GM18499 (cell line): ENCODE measurements at regions not wholly inside any gene's neighbourhood (a gene's known extent, or its start where the extent isn't known, plus 50 kb on each side); places are given as distances from the start of the nearest gene placed in this dataset.
A peak's percentile ranks its signal among the peaks of the same experiment; 100 is the strongest.

Experiments used
- ATAC-seq: cut with Tn5 transposase; IDR thresholded peaks from one replicate; pipeline ENCODE4 v1.9.1; 2021; ENCODE audit warnings: moderate number of reproducible peaks; ENCODE audit not compliant: insufficient read depth, unreplicated experiment

DNA sequence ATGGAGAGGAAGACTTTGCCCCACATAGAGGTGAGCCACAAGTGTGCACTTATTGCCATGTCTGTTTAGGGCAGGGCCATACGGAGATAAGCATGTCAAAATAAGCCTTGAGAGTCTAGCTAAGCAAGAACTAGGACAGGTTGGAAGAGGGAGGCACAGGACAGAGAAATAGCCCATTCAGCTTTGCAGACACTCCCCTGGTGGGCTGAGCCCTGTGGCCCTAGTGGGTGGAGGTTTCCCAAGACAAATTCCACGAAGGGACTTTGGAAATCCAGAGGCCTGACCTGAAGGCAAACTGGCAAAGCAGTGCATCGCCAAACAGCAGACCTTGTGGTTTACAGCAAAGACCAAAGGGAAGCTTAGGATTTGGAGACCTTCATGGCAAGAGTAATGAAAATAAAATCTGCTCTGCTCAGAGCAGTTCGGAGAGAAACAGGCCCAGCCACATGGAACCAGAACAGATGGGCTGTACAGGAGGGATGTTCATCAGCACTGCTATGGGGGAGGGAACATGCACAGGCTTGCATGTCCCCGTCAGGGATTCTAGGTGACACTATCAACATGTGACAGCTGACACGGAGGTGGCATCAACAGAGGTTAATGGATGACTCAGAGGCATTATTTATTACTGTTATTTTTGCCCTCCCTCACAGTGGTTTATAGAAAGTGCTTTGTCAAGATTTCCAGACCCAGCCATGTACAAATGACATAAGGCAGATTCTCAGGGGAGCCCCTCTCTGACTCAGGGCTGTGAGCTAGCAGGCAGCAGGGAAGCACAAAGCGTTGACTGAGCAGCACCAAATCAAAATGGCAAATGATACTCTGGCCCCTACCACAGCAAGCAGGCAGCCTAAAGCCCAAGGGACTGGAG lies 90.1 kb upstream of the IRF2BP2 start:
- peak; percentile 64 for ATAC-seq

DNA sequence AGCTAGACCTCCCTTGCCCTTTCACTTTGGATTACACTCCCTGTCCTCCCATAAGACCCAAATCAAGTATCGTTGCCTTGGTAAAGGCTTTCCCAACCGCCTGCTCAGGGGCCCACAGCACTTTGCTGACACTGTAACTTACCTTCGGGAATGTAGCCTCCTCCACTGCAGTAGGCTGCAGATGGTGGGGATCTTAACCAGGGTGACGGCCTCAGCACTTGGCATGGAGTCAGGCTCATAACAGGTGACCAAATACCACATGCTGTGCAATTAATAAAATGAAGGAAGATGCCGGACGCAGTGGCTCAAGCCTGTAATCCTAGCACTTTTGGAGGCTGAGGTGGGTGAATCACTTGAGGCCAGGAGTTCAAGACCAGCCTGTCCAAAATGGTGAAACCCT lies 88.7 kb upstream of the IRF2BP2 start:
- no peak for ATAC-seq

DNA sequence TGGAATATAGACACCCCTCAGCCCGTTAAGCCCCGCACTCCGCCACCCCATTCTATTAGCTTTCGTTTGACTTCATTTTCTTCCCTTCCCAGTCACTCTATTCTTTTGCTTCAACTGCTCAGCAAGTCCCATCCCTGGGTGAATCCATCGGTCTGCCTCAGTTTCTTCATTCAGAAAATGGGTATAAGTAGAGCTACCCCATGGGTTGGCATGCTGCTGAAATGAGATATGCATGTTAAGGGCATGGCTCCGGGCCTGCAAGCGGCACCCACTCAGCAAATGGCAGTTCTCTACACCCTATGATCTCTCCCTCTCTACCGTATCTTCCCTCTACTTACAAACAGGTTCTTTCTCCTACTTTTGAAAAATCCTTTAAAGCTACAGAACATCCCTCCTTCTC lies 87.8 kb upstream of the IRF2BP2 start:
- no peak for ATAC-seq

- no peak for ATAC-seq
Measured at GRCh38 chr1:234697015-234697414, 87.0 kb upstream of the IRF2BP2 start.

- ATAC-seq = no peak
Measured at GRCh38 chr1:234696148-234696576, 86.2 kb upstream of the IRF2BP2 start.

DNA sequence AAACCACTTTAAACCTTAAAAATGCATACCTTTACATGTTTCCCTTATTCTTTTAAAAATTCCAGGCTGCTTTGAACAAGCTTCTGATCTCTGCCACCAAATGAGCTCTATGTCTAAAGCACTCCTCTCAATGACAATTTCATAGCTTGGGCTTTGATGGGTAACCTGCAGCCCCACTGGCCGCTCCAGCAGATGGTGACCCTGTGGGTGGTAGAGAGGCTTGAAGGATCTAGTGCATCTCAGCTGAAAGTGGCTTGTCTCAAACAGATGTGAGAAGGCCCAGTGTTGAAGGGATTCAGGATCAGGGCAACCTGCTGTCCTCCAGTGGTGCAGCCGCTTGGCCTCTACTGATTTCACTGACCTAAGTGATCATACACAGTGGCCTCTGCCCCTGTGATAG lies 84.7 kb upstream of the IRF2BP2 start:
- no peak for ATAC-seq

DNA sequence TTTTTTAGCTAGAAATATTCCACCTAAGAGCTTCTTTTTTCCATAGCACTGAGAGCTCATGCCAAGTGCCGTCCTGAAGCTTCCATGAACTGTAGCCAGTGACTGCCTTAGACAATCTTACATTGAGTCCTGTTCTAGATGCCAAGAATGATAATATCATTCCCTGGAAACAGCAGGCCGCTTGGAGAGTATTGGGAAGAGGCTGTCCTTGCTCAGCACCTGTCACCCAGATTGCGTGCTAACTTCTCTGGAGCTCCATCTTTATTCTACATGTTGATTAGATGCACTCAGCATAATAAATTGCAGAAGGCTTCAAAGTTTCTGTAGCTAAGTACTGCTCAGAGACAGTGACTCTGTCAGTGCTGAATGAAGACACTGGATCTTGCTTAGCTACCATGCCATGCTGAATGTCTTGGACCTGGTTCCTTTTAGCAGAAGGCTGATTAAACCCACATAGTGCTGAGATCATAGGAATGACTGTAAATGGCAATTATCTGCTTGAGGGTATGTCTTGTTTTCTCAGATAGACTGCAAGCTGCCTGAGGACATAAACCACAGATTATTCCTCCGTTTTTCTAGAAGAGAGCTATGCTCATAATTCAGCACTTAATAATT lies 83.1 kb upstream of the IRF2BP2 start:
- ATAC-seq = no peak

GRCh38 chr1:234691567-234691966 lies 81.6 kb upstream of the IRF2BP2 start:
- ATAC-seq = no peak

GRCh38 chr1:234690872-234691271 lies 80.9 kb upstream of the IRF2BP2 start:
- ATAC-seq = no peak

DNA sequence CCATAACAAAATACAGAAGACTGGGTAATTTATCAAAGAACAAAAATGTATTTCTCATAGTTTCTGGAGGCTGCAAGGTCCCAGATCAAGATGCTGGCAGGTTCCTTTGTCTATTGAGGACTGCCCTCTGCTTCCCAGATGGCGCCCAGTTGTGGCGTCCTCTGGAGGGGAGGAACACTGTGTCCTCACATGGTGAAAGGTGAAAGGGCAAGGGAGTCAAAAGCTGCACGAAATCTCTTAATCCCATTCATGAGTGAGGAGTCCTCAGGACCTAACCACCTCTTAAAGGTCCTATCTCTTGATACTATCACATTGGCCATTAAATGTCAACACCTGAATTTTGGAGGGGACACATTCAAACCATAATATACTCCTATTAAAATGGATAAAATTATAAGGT lies 79.3 kb upstream of the IRF2BP2 start:
- no peak for ATAC-seq

DNA sequence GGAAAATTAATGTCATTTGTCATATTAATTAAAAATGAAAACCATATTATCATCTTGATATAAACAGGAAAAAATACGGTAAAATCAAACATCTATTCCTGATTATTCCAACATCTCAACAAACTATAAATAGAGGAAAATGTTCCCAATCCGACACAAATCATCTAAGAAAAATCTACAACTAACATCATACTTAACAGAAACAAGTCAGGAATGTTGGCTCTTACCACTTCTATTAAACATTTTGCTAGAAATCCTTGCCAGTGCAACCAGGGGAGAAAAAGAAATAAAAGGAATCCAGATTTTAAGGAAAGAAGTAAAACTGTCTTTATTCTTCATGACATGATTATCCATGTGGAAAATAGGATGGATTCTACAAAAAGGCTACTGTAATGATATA lies 77.0 kb upstream of the IRF2BP2 start:
- ATAC-seq = no peak

- ATAC-seq = no peak
Measured at GRCh38 chr1:234686035-234686434, 76.1 kb upstream of the IRF2BP2 start.

GRCh38 chr1:234684856-234685255 lies 74.9 kb upstream of the IRF2BP2 start:
- no peak for ATAC-seq

- no peak for ATAC-seq
Measured at GRCh38 chr1:234683861-234684632, 74.1 kb upstream of the IRF2BP2 start.

- ATAC-seq = no peak
Measured at GRCh38 chr1:234683127-234683860, 73.3 kb upstream of the IRF2BP2 start.

- ATAC-seq = no peak
Measured at GRCh38 chr1:234681990-234682389, 72.0 kb upstream of the IRF2BP2 start.

GRCh38 chr1:234681065-234681464 lies 71.1 kb upstream of the IRF2BP2 start:
- no peak for ATAC-seq

GRCh38 chr1:234680331-234680904 lies 70.4 kb upstream of the IRF2BP2 start:
- ATAC-seq = no peak

- peak; percentile 53 for ATAC-seq
Measured at GRCh38 chr1:234676103-234676594, 66.2 kb upstream of the IRF2BP2 start.

DNA sequence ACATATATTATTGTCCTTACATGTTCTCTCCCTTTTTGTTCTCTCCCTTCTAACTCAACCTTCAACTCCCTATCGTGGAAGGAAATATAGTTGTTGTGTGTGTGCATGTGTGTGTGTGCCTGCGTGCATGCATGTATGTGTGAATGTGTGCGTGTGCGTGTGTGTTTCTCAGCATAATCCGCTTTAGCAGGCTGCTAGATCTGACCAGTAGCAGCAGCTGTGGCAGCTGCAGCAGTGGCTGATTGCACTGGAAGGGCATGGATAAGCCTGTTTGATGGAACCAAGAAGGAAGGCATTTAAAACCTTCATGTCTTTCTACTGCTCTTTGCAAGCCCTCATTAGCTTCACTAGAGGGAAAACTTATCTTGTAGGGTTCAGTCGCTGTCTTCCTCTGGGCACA lies 65.6 kb upstream of the IRF2BP2 start:
- no peak for ATAC-seq
